ENCODE measurements at regions not wholly inside any gene's neighbourhood (a gene's known extent, or its start where the extent isn't known, plus 50 kb on each side); places are given as distances from the start of the nearest gene placed in this dataset.

GRCh38 chr2:82511894-82512293 is 1947.2 kb downstream of the SUCLG1 start:
- TF ChIP-seq, protein P1, sequence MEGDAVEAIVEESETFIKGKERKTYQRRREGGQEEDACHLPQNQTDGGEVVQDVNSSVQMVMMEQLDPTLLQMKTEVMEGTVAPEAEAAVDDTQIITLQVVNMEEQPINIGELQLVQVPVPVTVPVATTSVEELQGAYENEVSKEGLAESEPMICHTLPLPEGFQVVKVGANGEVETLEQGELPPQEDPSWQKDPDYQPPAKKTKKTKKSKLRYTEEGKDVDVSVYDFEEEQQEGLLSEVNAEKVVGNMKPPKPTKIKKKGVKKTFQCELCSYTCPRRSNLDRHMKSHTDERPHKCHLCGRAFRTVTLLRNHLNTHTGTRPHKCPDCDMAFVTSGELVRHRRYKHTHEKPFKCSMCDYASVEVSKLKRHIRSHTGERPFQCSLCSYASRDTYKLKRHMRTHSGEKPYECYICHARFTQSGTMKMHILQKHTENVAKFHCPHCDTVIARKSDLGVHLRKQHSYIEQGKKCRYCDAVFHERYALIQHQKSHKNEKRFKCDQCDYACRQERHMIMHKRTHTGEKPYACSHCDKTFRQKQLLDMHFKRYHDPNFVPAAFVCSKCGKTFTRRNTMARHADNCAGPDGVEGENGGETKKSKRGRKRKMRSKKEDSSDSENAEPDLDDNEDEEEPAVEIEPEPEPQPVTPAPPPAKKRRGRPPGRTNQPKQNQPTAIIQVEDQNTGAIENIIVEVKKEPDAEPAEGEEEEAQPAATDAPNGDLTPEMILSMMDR (IDR thresholded peaks at IDR 0.05): no peak
- TF ChIP-seq POLR2A (IDR thresholded peaks at IDR 0.05): no peak

Data from body of pancreas (tissue), 4 donors.